ENCODE measurements at regions not wholly inside any gene's neighbourhood (a gene's known extent, or its start where the extent isn't known, plus 50 kb on each side); places are given as distances from the start of the nearest gene placed in this dataset.

DNA sequence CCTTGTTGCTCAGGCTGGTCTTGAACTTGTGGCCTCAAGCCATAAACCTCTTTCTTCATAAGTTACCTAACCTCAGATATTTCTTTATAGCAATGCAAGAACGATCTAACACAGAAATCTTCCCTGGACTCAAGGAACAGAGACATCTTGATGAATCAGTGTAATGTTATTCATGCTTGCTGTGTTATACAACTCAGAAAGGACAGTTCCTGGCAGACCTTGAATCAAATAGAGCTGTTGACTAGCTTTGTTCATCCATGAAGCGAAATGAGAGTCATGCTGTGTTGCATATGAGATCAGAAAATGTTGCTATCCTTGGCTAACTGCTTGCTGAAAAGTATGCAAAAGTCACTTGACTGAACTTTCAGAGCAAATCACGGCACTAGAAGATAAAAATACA is 72.6 kb upstream of the ARHGAP24 start:
- TF ChIP-seq, protein P1, sequence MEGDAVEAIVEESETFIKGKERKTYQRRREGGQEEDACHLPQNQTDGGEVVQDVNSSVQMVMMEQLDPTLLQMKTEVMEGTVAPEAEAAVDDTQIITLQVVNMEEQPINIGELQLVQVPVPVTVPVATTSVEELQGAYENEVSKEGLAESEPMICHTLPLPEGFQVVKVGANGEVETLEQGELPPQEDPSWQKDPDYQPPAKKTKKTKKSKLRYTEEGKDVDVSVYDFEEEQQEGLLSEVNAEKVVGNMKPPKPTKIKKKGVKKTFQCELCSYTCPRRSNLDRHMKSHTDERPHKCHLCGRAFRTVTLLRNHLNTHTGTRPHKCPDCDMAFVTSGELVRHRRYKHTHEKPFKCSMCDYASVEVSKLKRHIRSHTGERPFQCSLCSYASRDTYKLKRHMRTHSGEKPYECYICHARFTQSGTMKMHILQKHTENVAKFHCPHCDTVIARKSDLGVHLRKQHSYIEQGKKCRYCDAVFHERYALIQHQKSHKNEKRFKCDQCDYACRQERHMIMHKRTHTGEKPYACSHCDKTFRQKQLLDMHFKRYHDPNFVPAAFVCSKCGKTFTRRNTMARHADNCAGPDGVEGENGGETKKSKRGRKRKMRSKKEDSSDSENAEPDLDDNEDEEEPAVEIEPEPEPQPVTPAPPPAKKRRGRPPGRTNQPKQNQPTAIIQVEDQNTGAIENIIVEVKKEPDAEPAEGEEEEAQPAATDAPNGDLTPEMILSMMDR (IDR thresholded peaks at IDR 0.05), result no peak
- no peak for TF ChIP-seq EP300 (IDR thresholded peaks at IDR 0.05)
